Activated CD4-positive, alpha-beta T cell treated with anti-CD3 and anti-CD28 coated beads, Interleukin-2, amount 10 ng/mL, durations not matched to agents 7 days and 5 days (primary cell): ENCODE measurements at regions not wholly inside any gene's neighbourhood (a gene's known extent, or its start where the extent isn't known, plus 50 kb on each side); places are given as distances from the start of the nearest gene placed in this dataset.

Source experiments
- CTCF ChIA-PET: fragments of 350-600 bp; sonication (Branson Sonifier 250); formaldehyde crosslinking; loops from one replicate; lab custom pipeline; 2021; ENCODE audit warnings: antibody characterized with exemption; lab: Charles Lee
- POLR2A ChIA-PET: fragments of 350-600 bp; sonication (Branson Sonifier 250); formaldehyde crosslinking; loops from one replicate; lab custom pipeline; 2021; ENCODE audit warnings: antibody characterized with exemption; lab: Charles Lee
- DNase-seq: peaks from one replicate; pipeline ENCODE4 v3.0.0-alpha.2; 2020
- H3K27ac Mint-ChIP-seq: one replicate; pipeline ENCODE4 v1.8.0; 2021; ENCODE audit warnings: mild to moderate bottlenecking, moderate library complexity, mixed read lengths
- H3K27me3 Mint-ChIP-seq: one replicate; pipeline ENCODE4 v1.8.0; 2021; ENCODE audit warnings: mixed read lengths
- H3K36me3 Mint-ChIP-seq: one replicate; pipeline ENCODE4 v1.8.0; 2021; ENCODE audit warnings: low read depth, mixed read lengths
- H3K4me1 Mint-ChIP-seq: one replicate; pipeline ENCODE4 v1.8.0; 2021; ENCODE audit warnings: mixed read lengths
- H3K4me3 Mint-ChIP-seq: one replicate; pipeline ENCODE4 v1.8.0; 2021; ENCODE audit warnings: mild to moderate bottlenecking, moderate library complexity, mixed read lengths
- H3K9me3 Mint-ChIP-seq: one replicate; pipeline ENCODE4 v1.8.0; 2021; ENCODE audit warnings: mixed read lengths

GRCh38 chr5:116834796-116835515 lies 260.3 kb upstream of the SEMA6A start:
- POLR2A ChIA-PET: no interaction called here
- no peaks in the 10 kb centered on the region for H3K4me1 Mint-ChIP-seq
- H3K36me3 Mint-ChIP-seq: no peaks in the 10 kb centered on the region
- no peaks in the 10 kb centered on the region for H3K27me3 Mint-ChIP-seq
- no peaks in the 10 kb centered on the region for H3K9me3 Mint-ChIP-seq
- CTCF ChIA-PET: no interaction called here
- H3K4me3 Mint-ChIP-seq: no peak overlapping the region
- no peak for DNase-seq
- no peak overlapping the region for H3K27ac Mint-ChIP-seq

- no peaks in the 10 kb centered on the region for H3K27me3 Mint-ChIP-seq
- no peak for DNase-seq
- no peak overlapping the region for H3K4me3 Mint-ChIP-seq
- H3K9me3 Mint-ChIP-seq: no peaks in the 10 kb centered on the region
- no peaks in the 10 kb centered on the region for H3K4me1 Mint-ChIP-seq
- ChIA-PET CTCF (no interaction called here), POLR2A (no interaction called here)
- no peak overlapping the region for H3K27ac Mint-ChIP-seq
- H3K36me3 Mint-ChIP-seq: no peaks in the 10 kb centered on the region
These were observed 255.5 kb upstream of the SEMA6A start for GRCh38 chr5:116830079-116830478.

GRCh38 chr5:116827078-116827477 lies 252.5 kb upstream of the SEMA6A start:
- Mint-ChIP-seq H3K4me3 (no peak overlapping the region), H3K36me3 (no peaks in the 10 kb centered on the region), H3K27me3 (no peaks in the 10 kb centered on the region), H3K9me3 (no peaks in the 10 kb centered on the region), H3K27ac (no peak overlapping the region), H3K4me1 (no peaks in the 10 kb centered on the region)
- no peak for DNase-seq
- CTCF ChIA-PET: no interaction called here
- POLR2A ChIA-PET: no interaction called here

- H3K9me3 Mint-ChIP-seq: no peaks in the 10 kb centered on the region
- no peaks in the 10 kb centered on the region for H3K36me3 Mint-ChIP-seq
- no peak overlapping the region for H3K4me3 Mint-ChIP-seq
- no peaks in the 10 kb centered on the region for H3K4me1 Mint-ChIP-seq
- no peak overlapping the region for H3K27ac Mint-ChIP-seq
- POLR2A ChIA-PET: no interaction called here
- CTCF ChIA-PET: no interaction called here
- no peaks in the 10 kb centered on the region for H3K27me3 Mint-ChIP-seq
- DNase-seq: no peak
These were observed 250.9 kb upstream of the SEMA6A start for GRCh38 chr5:116825486-116825885.

- no peaks in the 10 kb centered on the region for H3K4me1 Mint-ChIP-seq
- CTCF ChIA-PET: no interaction called here
- no peak overlapping the region for H3K4me3 Mint-ChIP-seq
- no peaks in the 10 kb centered on the region for H3K27me3 Mint-ChIP-seq
- no peak overlapping the region for H3K27ac Mint-ChIP-seq
- H3K36me3 Mint-ChIP-seq: no peaks in the 10 kb centered on the region
- POLR2A ChIA-PET: no interaction called here
- H3K9me3 Mint-ChIP-seq: no peaks in the 10 kb centered on the region
- DNase-seq: no peak
These were observed 250.3 kb upstream of the SEMA6A start for GRCh38 chr5:116824751-116825438.

- Mint-ChIP-seq H3K36me3 (no peaks in the 10 kb centered on the region), H3K27me3 (no peaks in the 10 kb centered on the region), H3K27ac (no peak overlapping the region), H3K4me1 (no peaks in the 10 kb centered on the region), H3K4me3 (no peak overlapping the region), H3K9me3 (no peaks in the 10 kb centered on the region)
- DNase-seq: no peak
- ChIA-PET CTCF (no interaction called here), POLR2A (no interaction called here)
These were observed 240.2 kb upstream of the SEMA6A start for GRCh38 chr5:116814626-116815385.

- H3K9me3 Mint-ChIP-seq: no peaks in the 10 kb centered on the region
- DNase-seq: no peak
- ChIA-PET POLR2A (no interaction called here), CTCF (no interaction called here)
- no peak overlapping the region for H3K4me3 Mint-ChIP-seq
- H3K27ac Mint-ChIP-seq: no peak overlapping the region
- H3K36me3 Mint-ChIP-seq: no peaks in the 10 kb centered on the region
- H3K27me3 Mint-ChIP-seq: no peaks in the 10 kb centered on the region
- H3K4me1 Mint-ChIP-seq: no peaks in the 10 kb centered on the region
These were observed 239.3 kb upstream of the SEMA6A start for GRCh38 chr5:116813906-116814305.

GRCh38 chr5:116813356-116813755 lies 238.7 kb upstream of the SEMA6A start:
- Mint-ChIP-seq H3K27me3 (no peaks in the 10 kb centered on the region), H3K4me1 (no peaks in the 10 kb centered on the region), H3K36me3 (no peaks in the 10 kb centered on the region), H3K9me3 (no peaks in the 10 kb centered on the region), H3K4me3 (no peak overlapping the region), H3K27ac (no peak overlapping the region)
- CTCF ChIA-PET: no interaction called here
- no peak for DNase-seq
- POLR2A ChIA-PET: no interaction called here

GRCh38 chr5:116810951-116811350 lies 236.3 kb upstream of the SEMA6A start:
- H3K27ac Mint-ChIP-seq: no peak overlapping the region
- CTCF ChIA-PET: no interaction called here
- no peak overlapping the region for H3K4me3 Mint-ChIP-seq

GRCh38 chr5:116806836-116807235 lies 232.2 kb upstream of the SEMA6A start:
- Mint-ChIP-seq H3K36me3 (no peaks in the 10 kb centered on the region), H3K4me3 (no peak overlapping the region), H3K4me1 (no peaks in the 10 kb centered on the region), H3K9me3 (no peaks in the 10 kb centered on the region), H3K27ac (no peak overlapping the region), H3K27me3 (no peaks in the 10 kb centered on the region)
- no peak for DNase-seq
- POLR2A ChIA-PET: no interaction called here
- CTCF ChIA-PET: no interaction called here

More at GRCh38 chr5:116810951-116811350, 236.3 kb upstream of the SEMA6A start:
- DNase-seq: no peak
- no peaks in the 10 kb centered on the region for H3K9me3 Mint-ChIP-seq
- H3K27me3 Mint-ChIP-seq: no peaks in the 10 kb centered on the region
- no peaks in the 10 kb centered on the region for H3K4me1 Mint-ChIP-seq
- H3K36me3 Mint-ChIP-seq: no peaks in the 10 kb centered on the region
- POLR2A ChIA-PET: no interaction called here

- no peak overlapping the region for H3K27ac Mint-ChIP-seq
- no peaks in the 10 kb centered on the region for H3K27me3 Mint-ChIP-seq
- ChIA-PET CTCF (no interaction called here), POLR2A (no interaction called here)
- no peak for DNase-seq
- no peak overlapping the region for H3K4me3 Mint-ChIP-seq
- H3K9me3 Mint-ChIP-seq: peaks cover 2% of the 10 kb centered on the region
- H3K36me3 Mint-ChIP-seq: no peaks in the 10 kb centered on the region
- no peaks in the 10 kb centered on the region for H3K4me1 Mint-ChIP-seq
These were observed 224.8 kb upstream of the SEMA6A start for GRCh38 chr5:116799401-116799800.

- CTCF ChIA-PET: no interaction called here
- H3K9me3 Mint-ChIP-seq: peaks cover 1% of the 10 kb centered on the region
- H3K4me1 Mint-ChIP-seq: no peaks in the 10 kb centered on the region
- no peak overlapping the region for H3K27ac Mint-ChIP-seq
- DNase-seq: no peak
- no peaks in the 10 kb centered on the region for H3K27me3 Mint-ChIP-seq
- POLR2A ChIA-PET: no interaction called here
- no peaks in the 10 kb centered on the region for H3K36me3 Mint-ChIP-seq
- no peak overlapping the region for H3K4me3 Mint-ChIP-seq
These were observed 220.6 kb upstream of the SEMA6A start for GRCh38 chr5:116795189-116795588.

- ChIA-PET CTCF (no interaction called here), POLR2A (no interaction called here)
- H3K9me3 Mint-ChIP-seq: no peaks in the 10 kb centered on the region
- no peak for DNase-seq
- no peak overlapping the region for H3K27ac Mint-ChIP-seq
- H3K4me3 Mint-ChIP-seq: no peak overlapping the region
- no peaks in the 10 kb centered on the region for H3K4me1 Mint-ChIP-seq
- H3K27me3 Mint-ChIP-seq: no peaks in the 10 kb centered on the region
- H3K36me3 Mint-ChIP-seq: no peaks in the 10 kb centered on the region
These were observed 214.9 kb upstream of the SEMA6A start for GRCh38 chr5:116789522-116789921.
